Panc1 (cell line): ENCODE measurements at regions not wholly inside any gene's neighbourhood (a gene's known extent, or its start where the extent isn't known, plus 50 kb on each side); places are given as distances from the start of the nearest gene placed in this dataset.

ENCODE experiments used
- ATAC-seq: fragments of 200-7000 bp; cut with Tn5 transposase; 2 replicates; pipeline ENCODE4 v1.9.1; 2020; ENCODE audit warnings: mild to moderate bottlenecking, moderate library complexity
- BruUV-seq: library from RNA; stranded (reverse); fragments of 400-500 nt; replicated peaks from 2 replicates; lab custom pipeline; 2021; lab: Mats Ljungman, UMichigan
- CTCF ChIA-PET: fragments of 300-600 bp; sonication (Branson Sonifier 250); formaldehyde crosslinking; loops from one replicate; lab custom pipeline; 2022; ENCODE audit warnings: antibody characterized with exemption; lab: Charles Lee
- POLR2A ChIA-PET: fragments of 300-600 bp; sonication (Branson Sonifier 250); formaldehyde crosslinking; loops from one replicate; lab custom pipeline; 2022; ENCODE audit warnings: antibody characterized with exemption; lab: Charles Lee
- DNase-seq: peaks from one replicate; pipeline ENCODE4 v3.0.0-alpha.2; 2010; ENCODE audit warnings: low read depth, low spot score
- H3K27ac ChIP-seq: 2 replicates; pipeline ENCODE4 v1.5.1; 2011; ENCODE audit warnings: mild to moderate bottlenecking, low read length, inconsistent platforms
- H3K27me3 ChIP-seq: fragments of 200-500 bp; sonication (Bioruptor generic); 2 replicates; pipeline ENCODE4 v1.6.0; 2014; ENCODE audit warnings: low read length, inconsistent platforms; ENCODE audit not compliant: control insufficient read depth, insufficient read depth
- H3K36me3 ChIP-seq: fragments of 200-500 bp; sonication (Bioruptor generic); 2 replicates; pipeline ENCODE4 v1.5.1; 2014; ENCODE audit warnings: inconsistent platforms, mild to moderate bottlenecking, low read length, moderate library complexity; ENCODE audit not compliant: control insufficient read depth, insufficient read depth
- H3K4me1 ChIP-seq: 2 replicates; pipeline ENCODE4 v1.5.1; 2011; ENCODE audit warnings: inconsistent platforms, mild to moderate bottlenecking, low read length, moderate library complexity; ENCODE audit not compliant: control insufficient read depth, insufficient read depth
- H3K4me3 ChIP-seq, 2 experiments: 2 replicates each; pipeline ENCODE4 v1.5.1; 2011 to 2012; ENCODE audit warnings: low read depth in 2 of 2, low read length in 2 of 2, mild to moderate bottlenecking in 2 of 2, inconsistent platforms in 1 of 2, moderate library complexity in 1 of 2
- H3K9me3 ChIP-seq: fragments of 200-500 bp; sonication (Bioruptor generic); 2 replicates; pipeline ENCODE4 v1.5.1; 2014; ENCODE audit warnings: low read depth, mild to moderate bottlenecking, inconsistent platforms, low read length, moderate library complexity; ENCODE audit not compliant: control insufficient read depth, insufficient read depth
- CTCF ChIP-seq: fragments of 450-650 bp; IDR thresholded peaks from 2 replicates; pipeline ENCODE4 v1.5.1; 2017; ENCODE audit warnings: mild to moderate bottlenecking
- POLR2AphosphoS5 ChIP-seq: IDR thresholded peaks from 2 replicates; pipeline ENCODE4 v1.6.1; 2012; ENCODE audit warnings: mild to moderate bottlenecking, low read depth, low read length, moderate library complexity
- REST ChIP-seq, 2 experiments: IDR thresholded peaks; 2 replicates each; pipeline ENCODE4 v1.6.1; 2011 to 2012; ENCODE audit warnings: low read depth in 2 of 2, control low read depth in 1 of 2, low read length in 1 of 2, mild to moderate bottlenecking in 1 of 2, moderate library complexity in 1 of 2; ENCODE audit not compliant: insufficient read depth in 1 of 2
- SIN3A ChIP-seq: IDR thresholded peaks from 2 replicates; pipeline ENCODE4 v1.6.1; 2012; ENCODE audit warnings: low read depth, mild to moderate bottlenecking, low read length, moderate library complexity, borderline replicate concordance; ENCODE audit not compliant: insufficient read depth
- TCF7L2 ChIP-seq: IDR thresholded peaks from 2 replicates; pipeline ENCODE4 v1.6.1; 2011; ENCODE audit warnings: mild to moderate bottlenecking, low read depth, low read length, inconsistent platforms
- in situ Hi-C: cut with HindIII; loops from 2 replicates; pipeline ENCODE4 v1.10.0; 2016; ENCODE audit warnings: low sequenced_read_pairs, low pct_unique_long_range_greater_than_20kb
- intact Hi-C: fragments of 100-400 bp; cut with micrococcal nuclease; formaldehyde crosslinking; loops from one replicate; pipeline ENCODE4 v1.10.0; 2022; ENCODE audit not compliant: unreplicated experiment

- ATAC-seq, result no peak
- no peak overlapping the region for H3K4me3 ChIP-seq
- CTCF ChIA-PET, result no interaction called here
- in situ Hi-C loops (no loop called here), intact Hi-C loops (no loop called here)
- H3K4me1 ChIP-seq, result no peaks in the 10 kb centered on the region
- BruUV-seq, result no TSS peak
- no peak for TF ChIP-seq REST (IDR thresholded peaks at IDR 0.05; ENCODE audit: insufficient read depth in 1 of 2, low read depth in 2 of 2, low read length in 1 of 2)
- no peak for TF ChIP-seq POLR2AphosphoS5
- no peak for TF ChIP-seq SIN3A
- no peak for TF ChIP-seq TCF7L2
- no peak for DNase-seq
- H3K9me3 ChIP-seq, result no peaks in the 10 kb centered on the region
- POLR2A ChIA-PET, result no interaction called here
- H3K36me3 ChIP-seq, result no peaks in the 10 kb centered on the region
- no peak overlapping the region for H3K27ac ChIP-seq
- no peaks in the 10 kb centered on the region for H3K27me3 ChIP-seq
Observed at GRCh38 chr15:99907698-99908097, 174.5 kb upstream of the LYSMD4 start.

GRCh38 chr15:99906793-99907192 lies 173.6 kb upstream of the LYSMD4 start:
- H3K27me3 ChIP-seq, result no peaks in the 10 kb centered on the region
- no peak for TF ChIP-seq POLR2AphosphoS5
- TF ChIP-seq SIN3A, result no peak
- TF ChIP-seq REST (IDR thresholded peaks at IDR 0.05; ENCODE audit: insufficient read depth in 1 of 2, low read depth in 2 of 2, low read length in 1 of 2), result no peak
- no peak for TF ChIP-seq CTCF
- TF ChIP-seq TCF7L2, result no peak
- no peaks in the 10 kb centered on the region for H3K36me3 ChIP-seq
- intact Hi-C loops (no loop called here), in situ Hi-C loops (no loop called here)
- no peak overlapping the region for H3K4me3 ChIP-seq
- DNase-seq (no peak), ATAC-seq (no peak)
- no peaks in the 10 kb centered on the region for H3K9me3 ChIP-seq
- POLR2A ChIA-PET, result no interaction called here
- BruUV-seq, result no TSS peak
- CTCF ChIA-PET, result no interaction called here
- no peaks in the 10 kb centered on the region for H3K4me1 ChIP-seq
- no peak overlapping the region for H3K27ac ChIP-seq
